Raji (cell line): ENCODE measurements at regions not wholly inside any gene's neighbourhood (a gene's known extent, or its start where the extent isn't known, plus 50 kb on each side); places are given as distances from the start of the nearest gene placed in this dataset.

ENCODE experiments used
- POLR2A ChIP-seq: IDR thresholded peaks from 2 replicates; pipeline ENCODE4 v1.6.1; 2011; ENCODE audit warnings: low read depth, low read length, control low read depth; ENCODE audit not compliant: insufficient read depth

DNA sequence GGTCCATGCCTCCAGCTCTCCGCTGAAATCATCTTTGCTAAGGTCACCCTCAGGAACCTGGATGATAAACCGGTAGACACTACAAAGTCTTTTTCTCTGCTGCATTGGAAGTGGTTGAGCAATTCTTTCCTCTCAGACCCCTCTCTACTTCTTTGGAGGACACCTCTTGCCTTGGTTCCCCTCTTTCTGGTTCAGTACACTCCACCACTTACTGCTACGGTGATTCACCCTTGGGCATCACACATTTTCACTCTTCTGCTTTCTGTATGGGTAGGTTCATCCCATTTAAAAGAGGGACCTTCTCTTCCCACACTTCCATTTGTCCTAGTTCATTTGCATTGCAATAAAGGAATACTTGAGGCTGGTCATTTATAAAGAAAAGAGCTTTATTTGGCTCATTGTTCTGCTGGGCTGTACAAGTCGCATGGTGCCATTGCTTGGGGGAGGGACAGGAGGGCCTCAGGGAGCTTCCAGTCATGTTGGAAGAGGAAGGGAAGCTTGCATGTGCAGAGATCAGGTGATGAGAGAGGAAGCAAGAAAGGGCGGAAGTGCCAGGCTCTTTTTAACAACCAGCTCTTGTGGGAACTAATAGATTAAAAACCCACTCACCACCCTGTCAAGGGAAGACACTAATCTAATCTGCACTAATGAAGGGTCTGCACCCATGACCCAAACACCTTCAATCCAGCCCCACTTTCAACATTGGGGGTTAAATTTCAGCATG is 149.7 kb upstream of the TMEM170B start:
- TF ChIP-seq POLR2A, result no peak

DNA sequence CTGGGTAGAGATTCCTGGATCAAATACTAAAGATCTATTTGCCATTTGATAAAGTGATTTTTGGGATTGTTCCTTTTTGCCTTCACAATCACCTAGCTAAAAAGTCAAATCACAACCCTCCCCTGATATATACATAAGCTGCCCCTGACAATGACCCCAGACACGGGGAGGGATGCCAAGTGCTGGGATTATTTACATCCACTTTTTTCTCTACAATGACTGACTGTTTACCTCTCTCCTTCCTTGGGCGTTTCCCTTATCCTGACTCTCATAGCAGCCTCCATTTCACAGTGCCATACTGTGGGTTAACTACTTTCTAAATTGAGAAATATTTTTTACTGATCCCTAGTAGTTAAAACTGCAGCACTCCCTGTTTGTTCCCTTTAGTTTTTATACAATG is 150.8 kb upstream of the TMEM170B start:
- no peak for TF ChIP-seq POLR2A

DNA sequence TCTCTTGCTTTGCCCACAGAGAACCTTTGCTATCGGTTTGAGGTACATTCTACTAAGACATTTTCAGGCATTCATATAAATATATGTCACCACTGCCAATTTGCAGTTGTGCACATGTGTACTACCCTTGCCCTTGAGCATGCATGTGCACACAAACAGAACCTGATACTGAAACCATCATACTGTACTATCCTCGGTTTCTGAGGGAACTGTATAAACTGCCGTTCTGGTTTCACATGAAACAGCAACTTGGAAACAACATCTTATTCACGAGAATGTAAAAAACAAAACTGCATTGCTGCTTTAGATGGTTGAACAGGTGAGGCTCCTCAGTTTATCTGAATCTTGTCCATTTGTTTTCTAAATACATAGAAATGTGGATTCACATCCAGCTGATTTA is 151.2 kb upstream of the TMEM170B start:
- no peak for TF ChIP-seq POLR2A

DNA sequence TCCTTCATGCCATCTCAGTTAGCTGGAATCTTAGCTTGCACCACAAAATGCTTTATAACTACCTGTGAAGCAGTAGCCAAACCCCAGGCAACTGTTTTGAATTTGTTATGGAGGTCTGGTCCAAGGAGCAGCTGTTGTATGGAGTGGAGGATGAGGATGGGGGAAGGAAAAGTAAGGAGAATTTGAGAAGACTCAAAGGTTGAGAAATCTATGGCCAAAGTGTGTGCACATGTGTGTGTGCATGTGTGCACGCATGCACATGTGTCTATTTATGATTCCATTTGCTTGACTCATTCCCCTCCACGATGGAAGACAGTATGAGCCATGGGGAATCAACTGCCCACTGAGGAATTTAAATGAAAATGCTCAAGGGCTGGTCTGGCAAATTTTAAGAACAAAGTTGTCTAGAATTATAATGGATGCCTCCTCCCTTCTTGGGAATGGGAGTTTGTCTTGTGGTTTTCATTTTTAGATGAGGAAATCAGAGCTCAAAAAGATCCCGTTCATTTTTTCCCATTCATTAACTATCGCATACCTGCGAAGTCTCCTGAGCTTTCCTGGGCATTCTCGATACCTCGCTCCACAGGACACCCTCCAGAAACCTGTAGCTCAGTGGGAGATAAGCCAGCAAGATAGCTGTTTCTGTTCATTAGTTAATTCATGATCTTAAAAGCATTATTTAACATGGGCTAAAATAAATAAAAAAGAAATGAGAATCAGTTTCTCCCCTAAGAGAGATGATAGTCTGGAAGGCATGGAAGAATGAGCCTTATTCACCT is 152.3 kb upstream of the NEDD9 start:
- no peak for TF ChIP-seq POLR2A

DNA sequence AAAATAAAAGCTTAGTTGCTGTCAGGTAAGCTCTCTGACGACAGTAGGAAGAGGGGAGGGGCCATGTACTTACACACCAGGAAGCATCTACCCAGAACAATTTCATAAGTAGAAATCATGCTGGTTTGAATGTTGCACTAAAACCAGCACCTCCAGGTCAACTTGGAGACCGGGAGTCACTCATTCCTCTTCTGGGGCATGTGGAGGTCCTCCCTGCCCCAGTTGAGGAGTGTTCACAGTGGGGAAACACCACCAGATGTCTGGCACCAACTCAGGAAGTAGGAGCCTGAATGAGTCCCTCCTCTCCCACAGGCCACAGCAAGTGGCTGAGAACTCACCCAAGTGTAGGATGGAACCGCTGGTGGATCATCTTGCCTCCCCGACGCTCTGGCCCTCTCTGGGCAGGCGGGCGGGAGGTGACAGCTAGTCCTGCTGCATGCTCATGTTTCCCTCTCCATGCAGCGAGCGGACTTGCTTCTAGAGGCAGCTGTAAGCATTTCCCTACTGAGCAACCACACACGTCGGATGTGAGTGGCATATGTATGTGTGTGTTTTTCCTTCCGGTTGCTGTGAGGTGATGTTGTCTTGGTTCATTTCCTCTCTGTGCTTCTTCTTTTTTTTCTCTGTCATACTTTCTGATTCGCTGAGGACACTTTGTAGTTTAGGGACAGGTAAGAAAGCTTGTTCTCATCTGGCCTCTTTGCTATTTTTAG is 149.5 kb upstream of the NEDD9 start:
- peak; percentile 93 for TF ChIP-seq POLR2A

DNA sequence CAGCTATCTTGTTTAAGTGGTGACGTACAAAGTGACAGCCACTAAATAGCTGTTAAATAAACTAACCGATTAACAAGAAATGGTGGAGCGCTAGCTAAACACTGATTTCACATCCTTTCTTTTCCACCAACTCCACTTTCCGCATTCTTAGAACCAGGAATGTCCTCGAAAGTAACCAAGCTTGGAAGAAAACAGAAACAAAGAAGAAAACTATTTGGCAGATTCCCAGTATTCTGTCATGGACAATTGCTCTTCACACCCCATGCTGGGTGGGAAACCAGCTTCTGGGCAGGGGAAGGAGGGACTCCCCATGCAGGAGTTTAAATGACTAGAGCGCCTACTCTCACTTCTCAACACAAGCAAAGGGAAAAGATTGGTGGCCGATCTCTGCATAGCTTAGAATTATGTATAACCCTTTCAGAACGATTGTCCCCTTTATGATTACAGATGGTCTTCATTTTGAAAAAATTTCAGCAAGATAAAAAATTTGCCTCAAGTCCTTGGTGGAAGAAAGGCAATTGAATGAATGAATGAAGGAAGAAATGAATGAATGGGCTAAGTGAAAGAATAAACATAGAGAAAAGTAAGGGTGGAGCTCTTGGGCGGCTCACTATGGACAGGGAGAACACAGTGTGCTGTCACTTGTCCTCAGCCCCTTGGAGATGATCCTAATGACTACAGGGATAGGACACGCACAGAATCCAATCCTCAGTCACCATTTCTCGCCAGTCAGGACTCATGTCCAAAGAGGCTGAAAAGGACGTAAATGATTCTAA is 148.7 kb upstream of the NEDD9 start:
- no peak for TF ChIP-seq POLR2A

DNA sequence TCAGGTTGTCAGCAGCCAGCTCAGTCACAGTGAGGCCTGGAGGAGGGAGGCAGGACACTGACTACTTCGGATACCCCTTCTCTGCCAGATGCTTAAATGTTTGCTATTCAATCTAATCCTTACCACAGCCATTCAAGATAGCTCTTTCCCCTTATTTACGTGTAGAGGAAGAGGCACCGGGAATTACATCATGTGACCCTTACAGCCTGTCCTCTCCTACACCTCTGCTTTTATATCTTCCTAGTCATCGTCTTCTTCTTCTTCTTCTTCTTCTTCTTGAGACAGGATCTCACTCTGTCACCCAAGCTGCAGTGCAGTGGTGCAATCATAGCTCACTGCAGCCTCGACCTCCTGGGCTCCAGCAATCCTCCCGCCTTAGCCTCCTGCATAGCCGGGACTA is 148.1 kb upstream of the NEDD9 start:
- TF ChIP-seq POLR2A, result no peak

DNA sequence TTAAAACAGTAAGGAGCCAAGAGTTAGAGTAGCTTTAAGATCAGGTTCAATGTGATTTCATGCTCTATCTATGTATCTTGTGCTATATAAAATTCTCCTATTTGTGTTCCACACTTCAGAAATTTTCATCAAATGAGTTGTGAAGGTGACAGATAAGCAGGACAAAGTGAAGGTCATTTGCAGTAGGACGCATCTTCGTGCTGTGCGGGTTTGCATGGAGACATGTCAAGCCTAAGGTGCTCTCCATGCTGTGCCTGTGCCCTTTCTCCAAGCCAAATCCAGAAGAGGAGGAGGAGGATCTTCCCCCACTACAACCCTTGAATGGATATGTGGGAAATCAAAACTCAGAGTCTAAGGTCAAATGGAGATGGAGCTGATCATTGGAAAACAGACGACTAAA is 147.3 kb upstream of the NEDD9 start:
- no peak for TF ChIP-seq POLR2A

DNA sequence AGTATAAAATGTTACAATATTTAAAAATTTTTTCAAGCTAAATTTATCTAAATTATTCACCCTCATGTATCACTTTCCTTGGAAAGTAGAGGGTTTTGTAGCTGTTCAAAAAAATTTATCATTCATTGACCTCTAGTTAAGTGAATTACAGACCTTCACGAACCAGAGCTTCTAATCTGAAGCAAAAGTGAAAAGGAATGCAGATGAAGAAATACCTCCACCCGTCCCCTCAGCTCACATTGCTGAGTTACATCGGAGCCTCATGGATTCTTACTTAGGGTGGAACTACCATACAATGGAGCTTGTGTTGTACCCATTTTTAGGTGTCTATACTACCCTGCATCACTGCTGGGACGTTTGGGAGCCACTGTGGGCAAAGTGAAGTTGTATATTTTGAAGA is 146.2 kb upstream of the NEDD9 start:
- TF ChIP-seq POLR2A, result no peak

DNA sequence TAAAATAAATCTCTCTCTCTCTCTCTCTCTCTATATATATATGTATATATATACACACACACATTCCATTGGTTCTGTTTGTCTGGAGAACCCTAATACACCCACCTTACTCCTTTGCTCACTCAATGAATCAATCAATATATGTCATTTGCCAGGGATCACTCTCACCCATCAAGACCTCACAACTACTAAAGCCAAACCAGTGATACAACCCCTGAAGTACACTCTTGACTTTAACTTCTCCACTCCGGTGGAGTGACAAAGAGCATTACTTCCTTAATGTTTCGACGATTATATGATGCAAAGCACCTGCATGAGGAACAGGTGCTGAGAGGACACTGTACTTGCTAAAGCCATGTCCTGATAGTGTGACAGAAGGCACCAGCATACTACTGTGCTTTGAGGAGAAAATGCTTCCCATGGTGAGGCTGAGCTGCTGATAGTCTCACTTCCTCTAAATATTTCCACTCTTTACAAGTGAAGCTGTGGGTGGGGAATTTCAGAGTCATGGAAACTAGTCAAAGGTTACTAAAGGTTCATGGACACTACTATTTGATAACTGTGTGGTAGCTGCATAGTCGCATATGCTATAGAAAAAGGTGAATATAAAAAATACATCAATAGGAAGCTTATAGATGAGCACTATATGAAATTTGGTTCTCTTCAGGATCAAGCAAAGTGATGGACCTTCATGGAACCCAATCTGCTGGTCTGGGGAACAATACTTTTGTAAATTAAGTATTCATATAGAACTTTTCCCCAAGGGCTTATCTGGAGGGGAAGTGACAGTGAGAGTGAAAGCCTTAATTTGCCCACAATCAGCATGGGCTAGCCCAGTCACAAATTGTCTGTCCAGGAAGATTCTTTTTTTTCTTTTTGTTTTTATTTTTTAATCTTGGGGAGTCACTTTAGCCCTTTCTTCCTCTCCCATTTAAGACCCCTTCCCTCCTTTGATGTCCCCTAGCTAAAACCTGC is 141.9 kb upstream of the NEDD9 start:
- TF ChIP-seq POLR2A, result no peak

DNA sequence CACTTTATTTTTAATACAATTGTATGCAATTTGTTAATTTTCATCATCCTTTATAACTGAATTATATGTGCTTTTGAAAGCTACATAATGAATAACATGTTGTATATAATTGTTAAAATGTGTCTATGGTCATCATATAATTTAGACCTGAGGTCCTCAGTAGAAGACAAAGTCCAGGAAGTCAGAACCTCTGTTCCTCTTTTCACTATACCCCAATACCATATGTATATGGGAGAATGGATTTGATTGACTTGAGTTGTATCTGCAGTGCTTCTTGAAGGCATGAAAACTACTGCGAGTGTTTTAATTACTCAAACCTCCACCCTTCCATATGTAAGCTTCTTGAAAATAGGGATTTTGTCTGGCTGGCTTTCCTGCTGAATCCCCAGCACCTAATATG is 140.7 kb upstream of the NEDD9 start:
- no peak for TF ChIP-seq POLR2A

DNA sequence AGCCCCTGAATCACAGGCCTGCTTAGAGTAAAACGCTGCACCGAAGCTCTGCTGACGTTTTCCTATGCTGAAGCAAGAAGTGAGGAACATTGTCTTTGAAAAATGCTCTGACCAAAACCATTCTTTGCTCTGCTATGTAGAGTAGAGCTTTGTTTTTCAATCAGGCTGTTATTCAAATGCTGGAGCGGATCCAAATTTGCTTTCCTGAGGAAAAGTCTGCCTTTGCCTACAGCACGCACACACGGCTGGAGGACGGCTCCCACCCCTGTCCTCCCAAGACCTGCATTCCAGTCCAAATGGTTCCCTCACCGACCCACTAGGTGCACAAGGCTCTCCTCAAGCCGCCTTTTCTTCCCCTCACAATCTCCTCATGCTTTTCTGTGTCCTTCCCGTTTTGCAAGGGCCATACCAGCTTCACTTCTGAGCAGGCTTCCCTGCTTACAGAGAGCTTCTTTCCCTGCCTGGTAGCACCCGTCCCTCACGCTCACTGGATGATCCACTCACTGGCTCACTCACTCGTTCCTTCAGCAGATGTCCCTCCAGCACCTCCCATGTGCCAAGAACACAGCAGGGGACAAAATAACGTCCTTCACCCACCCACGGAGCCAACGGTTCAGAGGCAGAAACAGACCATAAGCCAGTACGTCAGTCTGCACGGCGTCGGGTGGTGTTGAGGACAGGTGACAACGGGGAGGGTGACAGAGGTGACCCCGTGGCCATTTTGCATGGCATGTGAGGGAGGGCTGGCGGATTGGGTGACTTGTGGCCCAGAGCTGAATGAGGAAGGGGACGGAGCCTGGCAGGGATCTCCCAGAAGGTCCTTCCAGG is 137.9 kb upstream of the NEDD9 start:
- TF ChIP-seq POLR2A, result no peak

DNA sequence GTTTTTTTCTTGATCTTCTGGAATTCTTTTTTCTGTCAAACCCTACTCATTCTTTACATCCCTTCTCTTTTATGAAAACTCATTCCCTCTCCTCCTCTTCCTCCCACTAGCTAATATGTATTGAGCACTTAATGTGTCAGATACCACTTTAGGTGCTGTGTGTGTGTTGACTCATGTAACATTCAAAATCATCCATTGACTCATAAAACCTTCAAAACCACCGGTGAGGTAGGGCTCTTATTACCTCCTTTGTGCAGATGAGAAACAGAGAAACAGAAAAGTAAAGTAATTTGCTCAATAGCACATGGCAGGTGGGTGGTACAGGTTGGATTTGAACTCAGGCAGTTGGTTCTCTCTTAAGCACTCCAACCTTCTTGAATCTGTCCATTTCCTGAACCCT is 136.3 kb upstream of the NEDD9 start:
- TF ChIP-seq POLR2A, result no peak
